ENCODE measurements at regions not wholly inside any gene's neighbourhood (a gene's known extent, or its start where the extent isn't known, plus 50 kb on each side); places are given as distances from the start of the nearest gene placed in this dataset.
"Not testable (repeated sequence)": the region's sequence is repeated elsewhere in the genome, so short reads cannot be mapped to it uniquely, and the experiment has no call there.

DNA sequence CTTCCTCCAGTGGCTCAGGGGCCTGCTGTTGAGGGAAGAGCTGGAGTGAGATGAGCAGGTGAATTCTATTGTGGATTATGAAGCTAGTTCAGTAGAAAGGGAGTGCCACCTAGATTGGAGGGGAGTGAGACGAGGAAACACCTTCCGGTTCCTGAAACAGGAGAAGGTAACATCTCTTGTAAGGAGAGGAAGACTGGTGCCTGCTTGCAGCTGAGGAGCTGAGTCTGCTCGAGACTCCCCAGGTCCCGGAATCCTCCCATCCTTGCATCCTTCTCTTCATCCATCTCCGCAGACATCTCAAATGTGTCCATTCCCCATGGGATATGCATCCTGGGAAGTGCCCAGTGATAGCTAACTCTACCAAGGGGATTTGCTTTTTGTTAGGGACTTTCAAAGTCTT, 242.9 kb upstream of the ZFP64 start:
- DNase-seq (ENCODE audit: low read depth): no peak

DNA sequence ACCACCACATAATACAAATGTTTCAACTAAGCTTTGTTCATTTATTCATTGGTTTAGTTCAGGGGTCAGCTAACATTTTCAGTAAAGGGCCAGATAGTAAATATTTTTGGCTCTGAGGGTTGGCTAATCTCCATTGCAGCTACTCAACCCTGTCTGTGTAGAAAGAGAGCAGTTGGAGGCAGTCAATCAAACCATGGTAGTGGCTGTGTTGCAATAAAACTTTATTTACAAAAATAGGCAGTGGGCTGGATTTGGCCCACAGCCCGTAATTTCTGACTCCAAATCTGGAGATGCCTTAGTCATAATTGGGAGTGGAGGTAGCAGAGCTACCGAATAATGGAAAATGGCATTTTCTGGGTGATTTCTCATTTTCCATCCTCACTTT, 242.5 kb upstream of the ZFP64 start:
- no peak for DNase-seq (ENCODE audit: low read depth)

DNA sequence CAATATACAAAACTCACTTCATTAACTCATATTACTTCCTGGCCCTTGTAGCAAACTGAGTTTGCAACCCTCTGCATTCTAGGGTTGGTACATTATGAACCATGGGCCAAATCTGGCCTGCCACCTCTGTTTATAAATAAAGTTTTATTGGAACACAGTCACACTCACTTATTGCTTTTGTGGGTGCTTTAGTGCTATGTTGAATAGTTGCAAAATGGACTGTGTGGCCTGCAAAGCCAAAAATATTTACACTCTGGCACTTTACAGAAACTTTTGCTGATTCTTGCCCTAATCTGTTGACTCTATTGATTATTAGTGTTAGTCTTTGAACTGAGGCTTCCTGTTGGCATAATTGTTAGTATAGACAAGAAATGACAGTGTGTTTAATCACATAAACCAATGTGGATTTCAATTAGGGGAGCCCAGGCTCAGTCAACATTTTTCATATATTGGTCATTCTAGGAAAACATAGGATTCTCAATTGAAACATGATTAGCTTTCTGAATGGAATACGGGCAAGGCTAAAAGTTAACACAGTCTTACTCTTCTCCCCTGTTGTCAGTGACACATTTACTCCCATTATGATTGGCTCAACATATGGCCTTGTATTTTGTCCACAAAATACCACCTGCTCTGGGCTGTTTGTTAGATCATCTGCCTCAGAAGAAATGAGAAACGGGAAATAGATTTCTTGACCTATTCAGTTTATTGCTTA, 241.9 kb upstream of the ZFP64 start:
- DNase-seq (ENCODE audit: low read depth): no peak

DNA sequence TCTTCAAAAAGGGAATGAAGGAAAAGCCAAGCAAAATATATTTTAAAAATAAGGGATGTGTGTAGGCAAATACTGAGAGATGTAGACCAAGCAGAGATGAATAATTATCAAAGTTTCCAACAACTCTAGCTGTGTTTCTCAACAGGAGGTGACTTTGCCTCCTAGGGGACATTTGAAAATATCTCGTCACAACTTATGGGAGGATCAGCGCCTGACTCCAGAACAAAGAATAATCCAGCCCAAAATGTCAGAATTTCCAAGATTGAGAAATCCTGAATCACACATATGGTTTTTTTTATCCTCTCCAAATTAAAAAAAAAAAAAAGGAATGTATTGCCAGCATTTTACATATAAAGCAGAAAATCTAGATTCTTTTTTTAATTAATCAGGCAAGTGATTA, 241.2 kb upstream of the ZFP64 start:
- no peak for DNase-seq (ENCODE audit: low read depth)

DNA sequence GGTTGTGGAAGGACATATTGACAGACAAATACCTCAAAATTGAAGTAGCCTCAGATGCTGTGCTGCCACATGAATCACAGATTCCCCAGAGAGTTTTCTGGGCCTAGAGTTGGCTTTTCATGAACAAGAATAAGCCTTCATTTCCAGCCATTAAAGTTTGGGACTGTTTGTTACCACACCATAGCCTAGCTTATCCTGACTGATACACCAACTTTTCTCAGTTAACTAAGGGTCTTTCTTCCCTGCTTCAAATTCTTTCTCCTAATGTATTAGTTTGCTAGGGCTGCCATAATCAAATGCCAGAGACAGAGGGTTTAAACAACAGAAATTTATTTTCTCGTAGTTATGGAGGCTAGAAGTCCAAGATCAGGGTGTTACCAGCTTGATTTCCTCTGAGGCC, 237.4 kb upstream of the ZFP64 start:
- no peak for DNase-seq (ENCODE audit: low read depth)

DNA sequence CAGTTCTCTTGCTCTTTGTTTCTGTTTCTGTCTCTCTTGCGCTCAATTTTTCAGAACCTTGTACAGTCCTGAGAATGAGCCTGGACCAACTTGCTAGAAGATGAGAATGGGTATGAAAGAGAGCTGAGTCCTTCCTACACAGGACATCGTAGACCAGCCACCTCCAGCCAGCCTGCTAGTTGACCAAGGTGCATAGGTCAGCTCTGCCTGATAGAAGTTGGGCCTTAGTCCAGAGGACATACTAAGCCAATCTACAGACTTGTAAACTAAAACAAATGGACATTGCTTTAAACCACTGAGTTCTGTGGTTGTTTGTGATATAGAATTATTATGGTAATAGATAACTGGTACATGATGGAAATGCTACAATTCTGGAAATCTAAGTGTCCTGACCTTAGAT, 236.4 kb upstream of the ZFP64 start:
- no peak for DNase-seq (ENCODE audit: low read depth)

DNA sequence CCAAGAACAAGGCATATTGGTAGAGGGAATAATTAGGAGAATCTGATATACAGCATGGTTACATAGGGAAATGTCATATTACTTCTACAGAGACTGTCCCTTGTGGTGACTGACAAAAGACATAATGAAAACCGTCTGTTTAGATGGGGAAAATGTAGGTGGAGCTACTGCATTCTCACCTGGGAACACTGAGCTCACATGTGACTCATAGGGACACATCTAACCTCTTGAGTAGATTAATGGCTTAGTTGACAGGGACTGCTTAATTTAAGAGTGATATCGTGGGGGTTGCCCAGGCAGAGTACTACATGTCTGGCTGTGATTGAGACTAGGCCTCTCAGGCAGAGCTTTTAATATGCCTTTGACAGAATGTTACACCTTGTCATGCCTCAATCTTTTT, 235.3 kb upstream of the ZFP64 start:
- DNase-seq (ENCODE audit: low read depth): no peak

DNA sequence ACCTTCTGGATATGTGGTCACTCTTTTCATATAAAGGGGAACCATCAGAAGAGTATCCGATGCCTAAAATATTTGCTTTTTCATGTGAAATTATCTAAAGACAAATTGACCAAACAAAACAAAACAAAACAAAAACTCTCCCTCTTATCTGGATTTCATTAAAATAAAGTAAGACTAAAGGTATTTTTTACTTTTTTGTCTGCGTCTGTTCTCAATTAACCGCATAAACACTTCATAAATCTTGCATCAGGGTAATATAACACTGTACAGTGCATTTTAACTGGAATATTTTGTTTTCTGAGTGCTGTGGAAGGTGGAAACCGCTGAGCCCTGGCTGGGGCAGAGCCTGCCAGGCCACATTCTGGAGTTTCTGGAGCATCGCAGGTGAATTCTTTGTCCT, 234.1 kb upstream of the ZFP64 start:
- no peak for DNase-seq (ENCODE audit: low read depth)

DNA sequence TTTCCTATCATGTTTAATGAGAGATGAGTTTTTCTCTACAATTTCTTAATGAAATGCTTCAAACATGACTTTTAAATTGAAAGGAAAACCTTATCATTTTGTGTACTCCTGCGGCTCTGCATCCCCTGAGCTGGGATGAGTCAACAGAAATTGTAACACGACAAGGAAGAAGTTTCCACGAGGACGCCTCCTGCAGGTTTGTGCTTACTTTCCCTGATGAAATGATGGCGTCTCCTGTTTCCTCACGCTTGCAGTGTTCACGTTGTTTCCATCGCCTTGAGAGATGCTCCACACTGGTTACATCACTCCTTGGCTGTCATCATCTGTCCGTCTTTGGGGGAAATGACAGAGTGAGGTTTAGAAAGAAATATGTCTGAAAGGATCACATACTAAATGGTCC, 233.7 kb upstream of the ZFP64 start:
- DNase-seq (ENCODE audit: low read depth): no peak

DNA sequence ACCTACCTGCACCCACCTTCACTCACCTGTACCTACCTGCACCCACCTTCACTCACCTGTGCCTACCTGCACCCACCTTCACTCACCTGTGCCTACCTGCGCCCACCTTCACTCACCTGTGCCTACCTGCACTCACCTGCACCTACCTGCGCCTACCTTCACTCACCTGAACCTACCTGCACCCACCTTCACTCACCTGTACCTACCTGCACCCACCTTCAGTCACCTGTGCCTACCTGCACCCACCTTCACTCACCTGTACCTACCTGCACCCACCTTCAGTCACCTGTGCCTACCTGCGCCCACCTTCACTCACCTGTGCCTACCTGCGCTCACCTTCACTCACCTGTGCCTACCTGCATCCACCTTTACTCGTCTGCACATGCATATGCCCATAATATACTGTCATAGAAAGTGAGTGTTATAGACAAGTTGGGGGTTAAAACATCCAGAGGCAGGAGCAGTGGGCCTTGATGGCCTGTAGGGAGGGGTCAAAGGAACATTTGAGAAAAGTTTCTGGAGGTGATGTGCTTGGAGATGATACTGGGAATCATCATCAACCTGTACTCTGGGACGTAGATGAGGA, 232.9 kb upstream of the ZFP64 start:
- not testable (repeated sequence) for DNase-seq (ENCODE audit: low read depth)

DNA sequence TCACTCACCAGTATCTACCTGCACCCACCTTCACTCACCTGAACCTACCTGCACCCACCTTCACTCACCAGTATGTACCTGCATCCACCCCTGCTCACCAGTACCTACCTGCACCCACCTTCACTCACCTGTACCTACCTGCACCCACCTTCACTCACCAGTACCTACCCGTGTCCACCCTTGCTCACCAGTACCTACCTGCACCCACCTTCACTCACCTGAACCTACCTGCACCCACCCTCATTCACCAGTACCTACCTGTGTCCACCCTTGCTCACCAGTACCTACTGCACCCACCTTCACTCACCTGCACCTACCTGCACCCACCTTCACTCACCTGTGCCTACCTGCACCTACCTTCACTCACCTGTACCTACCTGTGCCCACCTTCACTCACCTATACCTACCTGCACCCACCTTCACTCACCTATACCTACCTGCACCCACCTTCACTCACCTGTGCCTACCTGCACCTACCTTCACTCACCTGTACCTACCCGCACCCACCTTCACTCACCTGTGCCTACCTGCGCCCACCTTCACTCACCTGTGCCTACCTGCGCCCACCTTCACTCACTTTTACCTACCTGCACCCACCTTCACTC, 232.1 kb upstream of the ZFP64 start:
- DNase-seq (ENCODE audit: low read depth): not testable (repeated sequence)

DNA sequence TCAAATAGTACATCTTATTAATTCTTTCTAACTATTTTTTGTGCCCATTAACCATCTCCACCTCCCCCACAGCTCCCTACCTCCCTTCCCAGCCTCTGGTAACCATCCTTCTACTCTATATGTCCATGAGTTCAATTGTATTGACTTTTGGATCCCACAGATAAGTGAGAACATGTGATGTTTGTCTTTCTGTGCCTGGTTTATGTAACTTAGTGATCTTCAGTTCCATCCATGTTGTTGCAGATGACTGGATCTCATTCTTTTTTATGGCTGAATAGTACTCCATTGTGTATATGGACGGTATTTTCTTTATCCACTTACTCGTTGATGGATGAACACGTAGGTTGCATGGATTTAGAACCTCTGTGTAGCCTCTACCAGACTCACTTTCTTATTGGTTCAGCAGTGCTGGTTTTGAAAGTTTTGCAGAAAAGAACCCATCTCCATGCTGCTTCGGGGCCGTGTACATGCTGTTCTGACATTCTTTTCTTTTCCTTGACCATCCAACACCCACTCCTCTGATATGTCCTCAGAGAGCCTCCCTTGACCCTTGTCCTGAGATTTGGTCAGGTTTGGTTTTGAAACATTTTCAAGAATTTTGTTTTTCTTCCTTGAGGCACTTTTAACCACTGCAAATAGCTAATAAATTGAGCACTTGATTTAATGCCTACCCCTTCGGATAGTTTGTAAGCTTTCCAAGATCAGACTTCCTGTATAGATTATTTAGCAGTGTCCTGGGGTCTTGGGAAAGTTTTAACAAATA, 231.2 kb upstream of the ZFP64 start:
- DNase-seq (ENCODE audit: low read depth): no peak

DNA sequence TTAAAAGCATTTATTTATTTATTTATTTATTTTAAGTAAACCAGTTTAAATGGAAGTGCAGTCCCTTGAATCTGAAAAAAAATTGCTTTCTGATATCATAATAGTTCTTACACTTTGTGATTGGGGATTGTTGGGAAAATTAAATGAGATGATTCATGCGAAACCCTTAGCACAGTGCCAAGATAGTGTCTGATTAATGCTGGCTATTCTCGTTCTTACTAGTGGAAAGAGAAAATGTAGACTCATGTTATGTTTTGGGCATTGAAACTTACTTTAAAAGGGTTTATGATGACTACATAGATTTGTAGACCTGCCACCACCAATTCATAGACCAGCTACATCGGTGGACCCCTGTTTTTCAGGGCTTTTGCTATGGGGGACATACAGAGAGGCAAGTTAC, 229.2 kb upstream of the ZFP64 start:
- no peak for DNase-seq (ENCODE audit: low read depth)

DNA sequence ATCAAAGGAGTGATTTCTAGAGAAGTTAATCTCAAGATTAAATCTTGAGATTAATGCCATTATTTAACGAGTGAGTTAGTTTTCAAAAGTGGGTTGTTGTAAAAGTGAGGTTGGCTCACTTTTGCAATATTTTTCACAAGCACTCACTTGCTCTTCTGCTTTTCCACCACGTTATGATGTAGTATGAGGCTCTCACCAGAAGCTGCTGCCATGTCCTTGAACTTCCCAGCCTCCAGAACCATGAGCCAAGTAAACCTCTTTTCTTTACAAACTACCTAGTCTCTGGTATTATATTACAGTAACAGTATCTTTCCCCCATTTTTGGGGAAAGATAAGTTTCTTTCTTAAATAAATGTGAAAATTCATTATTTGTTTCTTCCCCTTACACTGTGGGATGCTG, 227.6 kb upstream of the ZFP64 start:
- no peak for DNase-seq (ENCODE audit: low read depth)

DNA sequence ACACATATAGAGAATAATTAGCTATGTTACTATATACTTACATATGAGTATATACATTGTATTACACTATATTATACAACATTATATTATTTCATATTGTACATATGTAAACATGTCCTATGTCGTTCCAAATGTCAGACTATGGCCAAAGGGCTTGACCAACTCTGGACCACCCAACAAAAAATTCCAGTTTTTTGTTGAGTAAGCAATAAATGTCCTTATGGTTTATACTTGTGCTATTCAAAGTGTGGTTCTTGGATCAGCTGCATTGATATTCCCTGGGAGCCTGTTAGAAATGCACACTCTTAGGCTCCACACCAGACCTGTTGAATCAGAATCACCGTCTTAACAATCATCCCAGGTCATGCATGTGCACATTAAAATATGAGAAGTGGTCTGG, 225.4 kb upstream of the ZFP64 start:
- DNase-seq (ENCODE audit: low read depth): no peak

DNA sequence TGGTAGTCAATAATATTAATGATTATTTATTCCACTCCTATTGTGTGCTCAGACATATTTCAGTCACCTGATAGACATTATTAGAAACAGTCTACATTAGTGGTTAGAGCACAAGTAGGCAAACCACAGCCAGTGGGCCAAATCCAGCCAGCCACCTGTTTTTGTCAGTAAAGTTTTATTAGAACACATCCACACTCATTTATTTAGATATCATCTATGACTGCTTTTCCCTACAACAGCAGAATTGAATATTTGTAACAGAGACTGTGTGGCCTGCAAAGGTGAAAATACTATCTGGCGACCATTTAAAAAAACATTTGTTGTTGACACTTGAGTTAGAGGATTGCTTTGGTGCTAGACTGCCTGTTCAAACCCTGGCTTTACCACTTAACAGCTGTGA, 220.0 kb upstream of the ZFP64 start:
- no peak for DNase-seq (ENCODE audit: low read depth)

DNA sequence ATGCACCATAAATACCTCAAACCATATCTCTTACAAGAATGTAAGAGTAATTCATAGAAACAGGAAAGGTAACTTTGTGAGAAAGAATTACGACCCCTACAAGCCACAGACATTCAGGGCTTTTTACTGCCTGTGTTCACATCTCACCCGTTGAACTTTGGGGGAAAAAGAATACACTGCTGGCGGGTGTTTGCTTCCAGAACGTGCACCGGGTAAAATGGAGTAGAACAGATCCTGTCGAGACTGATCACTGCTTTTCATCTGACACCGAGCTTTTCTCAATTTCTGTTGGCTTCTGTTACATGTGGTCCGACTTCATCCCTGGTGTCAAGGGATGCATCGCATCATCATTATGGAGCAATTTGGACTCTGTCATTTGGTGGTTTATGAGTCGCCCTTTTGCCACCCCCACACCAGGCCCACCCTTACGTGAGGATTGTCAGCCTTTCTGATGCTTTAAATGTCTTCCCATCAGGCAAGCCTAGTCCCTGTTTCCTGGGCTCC, 219.2 kb upstream of the ZFP64 start:
- no peak for DNase-seq (ENCODE audit: low read depth)

DNA sequence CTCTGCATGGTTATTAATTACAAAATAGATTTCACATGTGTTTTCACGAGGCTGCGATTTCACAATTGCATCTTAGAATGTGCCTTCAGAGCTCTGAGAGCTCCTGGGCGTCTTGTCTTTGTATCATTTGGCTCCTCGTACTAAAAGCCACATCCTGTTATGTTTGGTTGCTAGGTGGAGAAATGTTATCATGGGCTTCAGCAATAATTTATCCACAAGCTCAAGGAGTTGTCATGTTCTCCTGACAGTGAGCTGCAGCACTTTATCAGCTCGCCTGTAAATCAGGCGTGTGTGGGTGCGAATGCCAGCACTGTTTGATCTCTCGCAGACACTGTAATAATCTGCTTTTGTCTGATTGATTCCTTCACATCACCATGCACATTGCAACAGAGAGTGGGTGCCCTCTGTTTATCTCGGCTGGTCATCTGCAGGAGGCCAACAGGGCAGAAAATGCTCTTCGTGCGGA, 218.6 kb upstream of the ZFP64 start:
- peak; percentile 33 for DNase-seq (ENCODE audit: low read depth)

DNA sequence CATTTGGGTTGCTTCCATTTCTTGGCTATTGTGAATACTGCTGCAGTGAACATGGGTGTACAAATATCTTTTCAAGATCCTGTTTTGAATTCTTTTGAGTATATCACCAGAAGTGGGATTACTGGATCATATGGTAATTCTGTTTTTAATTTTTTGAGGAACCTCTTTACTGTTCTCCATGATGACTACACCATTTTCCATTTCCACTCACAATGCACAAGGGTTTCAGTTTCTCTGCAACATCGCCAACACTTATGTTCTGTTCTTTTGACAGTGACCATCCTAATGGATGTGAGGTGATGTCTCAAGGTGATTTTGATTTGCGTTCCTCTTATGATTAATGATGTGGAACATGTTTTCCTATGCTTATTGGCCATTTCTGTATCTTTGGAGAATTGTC, 214.4 kb upstream of the ZFP64 start:
- DNase-seq (ENCODE audit: low read depth): no peak

DNA sequence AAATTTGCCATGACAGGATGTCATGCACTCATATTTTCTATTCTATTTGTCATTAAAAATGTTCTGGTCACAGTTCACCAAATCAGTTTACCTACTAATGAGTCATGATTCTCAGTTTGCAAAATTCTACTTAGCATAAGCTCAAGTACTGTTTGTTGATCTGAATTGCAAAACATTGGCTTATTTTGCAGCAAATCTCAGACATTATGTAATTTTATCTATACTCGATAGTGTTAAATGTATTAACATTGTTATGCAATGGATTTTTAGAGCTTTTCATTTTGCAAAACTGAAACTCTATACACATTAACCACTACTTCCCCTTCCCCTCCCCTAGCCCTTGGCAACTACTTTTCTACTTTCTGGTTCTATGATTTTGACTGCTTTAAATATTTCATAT, 213.8 kb upstream of the ZFP64 start:
- DNase-seq (ENCODE audit: low read depth): no peak

DNA sequence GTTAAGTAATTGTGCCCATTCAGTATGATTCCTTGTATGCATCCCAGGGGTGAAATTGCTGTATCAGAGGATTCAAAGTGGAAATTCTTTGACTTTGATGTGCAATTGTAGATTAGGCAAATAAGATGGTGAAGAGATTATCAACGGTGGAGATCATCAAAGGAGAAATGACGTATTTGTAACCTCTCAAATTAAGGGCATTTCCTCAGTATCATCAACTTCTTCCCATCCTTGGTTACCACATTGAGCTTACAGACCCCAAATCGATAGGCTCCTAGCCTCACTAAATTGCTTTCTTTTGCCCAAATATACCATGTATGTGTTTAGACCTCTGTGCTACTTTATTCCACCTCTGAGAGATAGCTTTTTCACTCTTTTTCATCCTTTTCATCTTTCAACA, 213.1 kb upstream of the ZFP64 start:
- DNase-seq (ENCODE audit: low read depth): no peak

DNA sequence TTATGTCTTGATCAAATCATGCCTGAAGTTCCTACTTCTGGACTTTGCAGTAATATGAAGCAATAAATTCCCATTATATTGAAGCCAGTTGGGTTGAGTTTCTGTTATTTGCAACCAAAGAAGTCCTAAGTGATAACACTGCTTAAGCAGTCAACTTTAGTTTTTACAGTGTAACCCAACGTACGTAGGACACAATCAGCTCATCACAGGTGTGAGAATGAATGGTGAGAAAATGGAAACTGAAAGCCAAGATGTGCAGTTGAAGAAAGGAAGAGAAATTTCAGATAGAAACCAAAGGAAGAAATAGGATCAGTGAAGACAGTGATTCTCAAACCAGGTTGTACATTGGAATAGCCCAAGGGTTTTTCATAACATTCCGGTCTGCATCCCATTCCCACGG, 211.4 kb upstream of the ZFP64 start:
- no peak for DNase-seq (ENCODE audit: low read depth)

DNA sequence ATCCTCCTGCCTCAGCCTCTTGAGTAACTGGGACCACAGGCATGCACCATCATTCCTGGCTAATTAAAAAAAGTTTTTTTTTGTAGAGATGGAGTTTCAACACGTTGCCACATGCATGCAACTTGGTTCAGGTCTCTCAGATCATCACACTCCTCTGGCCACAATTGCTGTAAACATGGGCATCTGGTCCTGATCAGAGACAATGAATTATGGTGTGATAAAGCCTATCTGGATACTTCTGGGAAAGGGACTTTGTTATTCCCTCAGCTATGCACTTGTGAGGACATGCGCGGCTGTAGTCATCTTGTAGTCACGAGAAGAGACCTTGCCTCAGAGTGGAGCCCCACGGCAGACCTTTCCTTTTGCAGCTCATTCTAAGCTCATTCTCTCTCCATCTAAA, 210.9 kb upstream of the ZFP64 start:
- no peak for DNase-seq (ENCODE audit: low read depth)

Data from T-helper 22 cell (primary cell).